Suppressor macrophage (primary cell): ENCODE measurements at regions not wholly inside any gene's neighbourhood (a gene's known extent, or its start where the extent isn't known, plus 50 kb on each side); places are given as distances from the start of the nearest gene placed in this dataset.
"Not testable (repeated sequence)": the region's sequence is repeated elsewhere in the genome, so short reads cannot be mapped to it uniquely, and the experiment has no call there.

Experiments used
- DNase-seq, 4 experiments: peaks; one replicate each; pipeline ENCODE4 v3.0.0-alpha.2; 2020 to 2022

DNA sequence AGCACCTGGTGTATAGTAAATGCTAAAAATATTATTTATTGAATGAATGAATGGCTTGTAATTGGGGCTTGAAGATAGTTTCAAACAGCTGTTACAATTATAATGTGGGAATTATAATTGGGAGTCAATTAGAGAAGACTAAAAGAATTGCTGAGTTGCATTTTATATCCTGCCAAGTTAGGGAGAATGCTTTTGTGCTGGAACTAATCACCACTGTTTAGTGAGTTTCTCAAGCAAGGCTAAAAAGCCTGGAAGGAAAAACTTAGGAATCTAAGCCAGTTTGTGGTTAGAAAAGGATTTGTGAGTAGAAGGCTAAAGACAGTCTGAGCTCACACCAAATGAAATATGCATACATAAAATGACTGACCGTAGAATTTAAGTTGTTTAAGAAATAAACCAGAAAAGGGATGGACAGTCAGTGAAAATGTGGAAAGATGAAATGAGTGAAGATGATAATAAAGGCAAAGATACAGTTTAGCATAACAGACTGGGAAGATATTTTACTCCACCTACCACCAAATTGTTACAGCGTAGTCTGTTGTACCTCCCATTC lies 647.7 kb upstream of the FSHR start:
- no peak for DNase-seq

DNA sequence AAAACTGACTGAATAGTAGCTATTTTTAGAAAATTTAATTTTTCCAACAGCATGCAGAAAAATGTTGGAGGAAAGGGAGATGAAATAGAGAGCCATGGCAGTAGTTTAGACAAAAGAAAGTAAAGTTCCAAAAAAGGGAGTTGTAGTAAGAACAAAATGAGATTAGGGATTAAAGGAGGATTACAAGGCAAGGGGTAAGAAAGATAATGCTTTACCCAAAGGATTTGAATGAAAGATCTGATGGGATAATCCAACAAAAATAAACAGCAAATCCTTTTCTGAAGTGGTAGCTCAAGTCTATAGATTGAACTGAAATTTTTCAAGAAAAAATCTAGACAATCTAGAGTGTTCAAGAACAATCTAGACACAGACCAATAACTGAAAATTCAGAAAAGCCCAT lies 644.3 kb upstream of the FSHR start:
- DNase-seq = no peak

DNA sequence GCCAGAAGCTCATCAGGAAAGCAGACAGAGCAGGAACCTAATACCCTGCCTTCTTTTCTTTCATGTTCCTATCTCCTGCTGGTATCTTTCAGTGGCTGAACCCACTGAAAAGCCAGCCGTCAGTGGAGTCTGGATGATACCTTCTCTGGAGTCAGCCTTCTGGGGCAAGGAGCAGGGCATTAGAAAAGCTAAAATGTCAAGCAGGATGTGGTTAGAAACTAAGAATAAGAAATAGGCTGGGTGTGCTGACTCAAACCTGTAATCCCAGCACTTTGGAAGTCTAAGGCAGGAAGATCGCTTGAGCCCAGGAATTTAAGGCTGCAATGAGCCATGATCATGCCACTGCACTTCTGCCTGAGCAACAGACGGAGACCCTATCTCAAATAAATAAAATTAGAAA lies 642.0 kb upstream of the FSHR start:
- DNase-seq = no peak

DNA sequence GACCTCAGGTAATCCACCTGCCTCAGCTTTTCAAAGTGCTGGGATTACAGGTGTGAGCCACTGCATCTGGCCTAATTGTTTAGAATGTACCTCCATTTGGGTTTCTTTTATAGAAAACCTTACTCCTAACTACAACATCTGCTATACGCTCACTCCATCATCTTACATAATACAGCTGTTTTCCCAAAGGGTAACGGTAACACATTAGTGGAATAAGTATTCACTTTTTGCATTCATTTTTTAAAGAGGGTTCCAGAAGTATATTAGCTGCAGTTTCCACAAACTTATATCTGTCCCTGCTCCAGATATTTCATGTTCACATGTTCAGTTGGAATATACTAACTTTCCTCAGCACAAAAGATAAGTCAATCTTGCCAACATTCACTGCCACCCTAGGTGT lies 640.1 kb upstream of the FSHR start:
- no peak for DNase-seq

DNA sequence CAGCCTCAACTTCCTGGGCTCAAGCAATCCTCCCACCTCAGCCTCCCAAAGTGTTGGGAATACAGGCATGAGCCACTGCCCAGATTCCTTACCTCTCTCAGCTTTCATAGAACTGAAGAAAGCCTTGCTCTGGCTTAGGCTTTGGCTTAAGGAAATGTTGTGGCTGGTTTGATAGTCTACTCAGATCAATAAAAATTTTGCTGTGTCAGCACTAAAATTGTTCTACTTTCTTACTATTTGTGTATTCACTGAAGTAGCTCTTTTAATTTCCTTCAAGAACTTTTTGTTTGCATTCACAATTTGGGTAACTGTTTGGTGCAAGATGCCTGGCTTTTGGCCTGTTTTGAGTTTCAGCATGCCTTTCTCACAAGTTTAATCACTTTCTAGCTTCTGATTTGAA lies 634.0 kb upstream of the FSHR start:
- DNase-seq = no peak

DNA sequence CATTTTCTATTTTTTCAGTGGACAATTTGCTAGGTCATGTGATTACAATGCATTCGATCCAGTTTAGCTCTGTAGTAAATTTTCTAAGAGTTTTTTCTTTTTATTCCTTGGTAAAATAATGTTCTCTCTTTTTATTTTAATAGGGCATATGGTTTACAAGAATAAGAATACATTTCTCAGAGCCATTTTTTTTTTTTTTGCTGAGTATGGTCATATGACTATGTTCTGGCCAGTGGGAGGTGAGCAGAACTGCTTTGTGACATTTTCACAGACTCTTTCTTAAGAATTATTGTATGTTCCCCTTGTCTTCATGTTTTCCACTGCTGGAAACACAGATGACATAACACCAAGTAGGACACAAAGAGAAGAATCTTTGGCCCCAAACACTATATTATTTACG lies 626.6 kb upstream of the FSHR start:
- no peak for DNase-seq

DNA sequence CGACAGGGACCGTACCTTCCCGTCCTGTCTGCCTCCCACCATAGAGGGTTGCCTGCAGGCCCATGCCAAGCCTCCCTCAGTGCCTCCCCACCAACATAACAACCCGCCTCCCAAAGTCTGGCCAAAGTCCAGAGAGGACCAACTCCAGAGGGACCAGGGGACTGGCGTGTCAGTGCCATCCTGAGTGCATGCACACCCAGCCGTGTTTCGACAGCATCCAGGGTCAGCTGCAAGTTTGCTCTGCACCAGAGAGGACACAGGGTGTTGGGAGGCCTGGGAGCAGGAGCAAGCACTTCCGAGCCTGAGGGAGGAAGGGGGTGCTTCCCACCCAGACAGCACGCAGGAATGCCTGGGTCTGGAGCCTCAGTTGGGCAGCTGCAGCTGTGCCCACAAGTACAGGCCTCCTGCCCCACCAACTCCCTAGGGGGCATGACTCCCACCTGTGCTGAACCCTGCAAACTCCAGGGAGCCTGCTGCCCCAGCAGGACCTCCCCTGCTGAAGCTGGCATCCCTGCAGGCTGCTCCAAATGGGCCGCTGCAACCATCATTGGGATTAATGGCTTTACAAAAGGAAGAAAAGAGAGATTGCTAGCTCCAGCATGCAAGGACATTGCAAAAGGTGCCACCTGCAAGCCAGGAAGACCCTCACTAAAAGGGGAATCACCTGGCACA lies 618.1 kb upstream of the FSHR start:
- no peak for DNase-seq

DNA sequence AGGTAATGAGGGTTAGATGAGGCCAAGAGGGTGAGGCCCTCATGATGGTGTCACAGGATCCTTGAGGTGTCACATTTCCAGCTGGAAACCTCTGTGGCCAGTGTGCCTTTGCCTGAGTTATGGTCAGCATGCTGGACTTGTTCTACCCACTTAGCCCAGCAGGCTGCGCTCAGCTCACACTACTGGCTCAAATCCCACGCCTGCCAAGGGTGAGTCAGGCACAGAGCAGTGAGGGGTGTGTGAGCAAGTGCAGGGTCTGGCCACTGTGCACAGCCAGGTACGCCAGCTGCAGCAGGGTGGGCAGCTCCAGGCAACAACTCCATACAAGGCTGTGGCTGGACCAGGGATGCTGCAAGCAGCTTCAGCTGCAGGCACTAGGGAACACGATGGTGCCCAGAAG lies 616.6 kb upstream of the FSHR start:
- DNase-seq = peak; percentile 10 to 31 (median 14)

DNA sequence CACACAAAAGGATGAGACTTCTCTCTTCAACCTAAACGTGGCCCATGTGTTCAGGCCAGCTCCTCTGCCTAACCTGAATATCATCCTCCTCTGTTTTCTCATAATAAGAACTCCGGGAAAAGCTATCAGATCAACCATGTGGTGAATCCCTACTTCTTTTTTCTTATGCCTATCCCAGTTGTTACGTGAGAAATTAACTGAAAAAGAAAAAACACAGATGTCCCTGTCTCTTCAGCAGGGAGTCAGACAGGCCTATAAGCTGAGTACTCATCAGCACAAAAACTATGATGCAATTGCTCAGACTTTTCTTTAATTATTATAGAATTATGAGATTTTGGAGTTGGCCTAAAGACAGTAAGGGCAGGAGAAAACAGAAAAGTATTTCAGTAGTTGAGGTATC lies 613.0 kb upstream of the FSHR start:
- DNase-seq = no peak

DNA sequence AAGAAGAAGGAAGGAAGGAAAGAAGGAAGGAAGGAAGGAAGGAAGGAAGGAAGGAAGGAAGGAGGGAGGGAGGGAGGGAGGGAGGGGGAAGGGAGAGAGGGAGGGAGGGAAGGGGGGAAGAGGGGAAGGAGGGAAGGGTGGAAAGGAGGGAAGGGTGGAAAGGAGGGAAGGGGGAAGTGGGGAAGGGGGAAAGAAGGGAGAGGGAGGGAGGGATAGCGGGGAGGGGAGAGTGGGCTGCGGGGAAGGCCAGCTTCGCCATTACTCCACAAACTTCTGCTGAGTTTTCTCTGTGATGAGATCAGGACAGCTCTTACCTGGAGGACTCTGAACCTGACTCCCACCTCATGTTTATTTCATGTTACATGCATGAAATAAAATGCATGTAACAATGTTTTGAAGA lies 601.5 kb upstream of the FSHR start:
- no peak for DNase-seq

DNA sequence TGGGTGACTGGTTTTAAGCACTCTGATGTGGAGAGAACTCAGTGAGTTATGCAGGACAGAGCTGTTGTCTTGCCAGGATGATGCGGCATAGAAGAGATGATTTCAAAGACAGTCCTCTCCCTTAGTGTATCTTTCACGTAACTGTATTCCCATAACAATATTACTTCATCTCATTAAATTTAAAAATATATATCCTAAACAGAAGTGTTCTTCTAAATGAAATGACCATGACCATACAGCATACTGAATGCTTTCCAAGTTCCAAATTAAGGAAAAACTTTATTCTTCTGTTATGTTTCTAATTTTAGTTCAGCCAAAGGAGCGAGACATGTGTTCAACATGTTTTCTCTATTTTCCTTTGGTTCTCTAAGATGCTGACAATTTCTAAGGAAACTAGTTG lies 600.1 kb upstream of the FSHR start:
- DNase-seq = no peak

DNA sequence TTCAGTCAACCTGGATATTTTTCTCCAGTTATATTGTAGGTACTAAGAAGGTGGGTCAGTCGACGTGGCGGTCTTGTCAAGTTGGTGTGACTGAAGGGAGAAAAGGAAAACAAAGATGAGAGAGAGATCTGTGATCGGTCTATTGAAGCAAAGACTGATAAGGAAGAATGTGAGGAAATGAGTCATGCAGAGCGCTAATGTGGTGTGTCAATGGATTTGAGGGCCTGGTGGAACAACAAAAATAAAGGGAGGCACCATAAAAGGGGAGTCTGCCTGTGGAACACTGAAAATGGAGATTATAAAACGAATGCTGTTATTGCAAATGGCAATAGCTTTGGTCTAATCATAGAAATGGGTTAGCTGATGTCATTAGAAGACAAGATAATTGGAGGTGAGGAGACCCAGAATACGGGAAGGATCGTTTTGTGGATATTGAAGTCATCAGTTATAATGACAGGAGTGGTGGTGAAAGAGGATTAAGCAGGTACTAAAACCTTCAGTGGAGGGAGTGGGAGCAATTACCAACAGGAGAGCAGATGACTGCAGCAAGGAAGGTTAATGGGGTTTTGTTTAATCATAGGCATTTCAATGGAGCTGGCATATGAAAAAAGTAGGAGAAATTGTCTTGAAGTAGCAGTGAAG lies 599.1 kb upstream of the FSHR start:
- no peak for DNase-seq

DNA sequence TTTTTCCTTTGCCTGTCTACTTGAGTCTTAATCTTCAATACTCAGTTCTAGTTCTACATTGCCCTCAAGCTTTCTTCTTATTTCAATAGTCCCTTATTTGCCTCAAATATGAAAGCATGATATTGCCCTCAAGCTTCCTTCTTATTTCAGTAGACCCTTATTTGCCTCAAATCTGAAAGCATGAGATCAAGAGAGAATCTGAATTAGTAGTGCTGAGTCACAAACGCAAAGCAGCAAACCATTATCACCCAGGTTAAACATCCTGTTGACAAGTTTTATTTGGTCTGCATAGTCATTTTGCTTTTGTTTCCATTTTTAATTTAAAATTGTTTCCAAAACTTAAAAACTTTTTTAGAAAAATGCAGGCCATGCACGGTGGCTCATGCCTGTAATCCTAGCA lies 583.3 kb upstream of the FSHR start:
- no peak for DNase-seq

DNA sequence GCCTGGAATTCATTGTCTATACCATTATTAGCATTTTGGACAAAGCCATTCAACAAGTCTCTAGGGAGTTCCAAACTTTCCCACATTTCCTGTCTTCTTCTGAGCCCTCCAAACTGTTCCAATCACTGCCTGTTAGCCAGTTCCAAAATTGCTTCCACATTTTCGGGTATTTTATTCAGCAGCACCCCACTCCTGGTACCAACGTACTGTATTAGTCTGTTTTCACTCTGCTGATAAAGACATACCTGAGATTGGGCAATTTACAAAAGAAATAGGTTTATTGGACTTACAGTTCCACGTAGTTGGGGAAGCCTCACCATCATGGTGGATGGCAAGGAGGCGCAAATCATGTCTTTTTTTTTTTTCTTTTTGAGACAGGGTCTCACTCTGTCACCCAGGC lies 578.6 kb upstream of the FSHR start:
- DNase-seq = not testable (repeated sequence)

DNA sequence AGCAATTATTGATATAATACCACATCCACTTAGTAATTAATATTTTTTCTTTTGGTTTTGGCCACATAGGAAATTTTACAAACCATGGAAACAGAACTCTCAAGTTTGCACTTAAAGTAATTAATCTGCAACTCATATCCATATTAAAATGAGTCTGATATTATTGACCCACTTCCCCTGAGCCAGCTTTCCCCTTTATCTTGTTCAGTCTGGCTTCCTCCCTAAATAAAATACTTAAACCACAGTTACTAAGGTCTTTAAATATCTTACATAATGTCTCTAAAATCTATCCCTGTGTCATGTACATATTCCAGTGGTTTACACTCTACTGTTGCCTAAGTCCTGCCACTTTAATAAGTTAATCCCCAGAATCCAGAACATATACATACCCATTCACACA lies 564.9 kb upstream of the FSHR start:
- no peak for DNase-seq

DNA sequence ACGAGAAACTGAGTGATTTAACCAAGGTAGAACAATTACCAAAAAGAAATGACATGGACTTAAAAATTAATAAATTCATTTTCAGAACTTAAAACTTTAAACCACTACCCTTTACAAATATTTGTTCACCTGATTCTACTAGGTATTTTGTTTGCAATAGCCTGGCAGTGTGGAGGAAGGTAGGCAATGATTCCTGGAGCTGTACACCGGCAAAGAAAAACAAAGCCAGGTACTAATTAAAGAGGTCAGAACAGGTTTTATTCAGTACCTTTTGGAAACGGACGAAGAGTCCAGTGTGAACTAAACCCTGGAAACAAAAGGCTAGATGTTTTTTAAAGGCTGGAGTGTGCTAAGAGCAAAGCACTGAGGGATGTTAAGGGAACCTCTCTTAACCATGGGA lies 561.3 kb upstream of the FSHR start:
- DNase-seq = no peak

DNA sequence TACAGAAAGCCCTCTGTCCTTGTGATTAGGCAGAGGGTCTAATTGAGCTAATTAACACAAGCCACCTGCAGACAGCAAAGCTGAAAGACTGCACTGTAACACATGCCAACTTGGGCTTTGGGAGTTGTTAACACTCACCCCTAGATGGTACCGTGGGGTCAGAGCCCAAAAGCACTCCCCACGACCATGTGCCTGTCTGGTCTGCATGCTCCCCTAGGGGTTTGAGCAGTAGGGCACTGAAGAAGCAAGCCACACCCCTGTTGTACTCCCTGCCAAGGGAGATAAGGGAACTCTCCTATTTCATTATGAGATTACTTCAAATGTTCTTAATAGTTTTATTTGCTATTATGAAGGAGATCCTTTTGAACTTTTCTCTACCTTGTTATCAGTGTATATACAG lies 560.1 kb upstream of the FSHR start:
- DNase-seq = no peak

DNA sequence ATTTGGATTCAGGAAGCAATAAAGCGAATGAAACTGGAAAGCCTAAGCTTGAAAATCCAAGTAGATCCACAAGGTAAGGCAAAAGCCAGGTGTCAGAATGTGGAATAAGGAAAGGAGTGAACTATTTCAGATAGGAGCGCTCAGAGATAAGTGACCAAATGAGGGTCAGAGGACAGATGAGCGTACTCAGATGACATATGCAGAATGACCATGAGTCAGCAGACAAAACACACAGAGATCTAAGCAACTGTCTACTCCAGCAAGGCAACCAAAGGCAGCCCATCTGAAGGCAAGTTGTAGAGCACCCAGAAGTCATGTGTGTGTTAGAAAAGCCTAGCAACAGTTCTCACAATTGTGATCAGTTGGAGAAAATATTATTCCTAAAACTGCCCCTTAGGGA lies 548.4 kb upstream of the FSHR start:
- no peak for DNase-seq

DNA sequence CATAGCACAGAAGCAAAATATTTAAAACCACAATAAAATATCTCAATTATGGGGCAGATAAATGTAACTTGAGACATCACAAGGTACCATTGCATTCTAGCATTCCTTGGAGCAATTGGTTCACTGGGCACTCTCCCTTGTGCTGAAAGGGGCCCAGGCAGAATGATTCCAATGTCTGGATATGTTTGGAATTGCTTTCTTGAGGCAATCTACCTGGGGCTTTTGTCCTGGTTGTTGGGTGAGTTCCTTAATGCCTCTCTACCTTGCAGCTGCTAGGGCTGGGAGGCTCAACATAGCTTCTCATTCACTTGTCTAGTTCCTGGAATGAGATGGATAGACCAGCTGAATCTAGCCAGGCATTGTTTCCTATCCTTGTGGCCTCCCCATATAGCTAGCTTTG lies 539.6 kb upstream of the FSHR start:
- no peak for DNase-seq

DNA sequence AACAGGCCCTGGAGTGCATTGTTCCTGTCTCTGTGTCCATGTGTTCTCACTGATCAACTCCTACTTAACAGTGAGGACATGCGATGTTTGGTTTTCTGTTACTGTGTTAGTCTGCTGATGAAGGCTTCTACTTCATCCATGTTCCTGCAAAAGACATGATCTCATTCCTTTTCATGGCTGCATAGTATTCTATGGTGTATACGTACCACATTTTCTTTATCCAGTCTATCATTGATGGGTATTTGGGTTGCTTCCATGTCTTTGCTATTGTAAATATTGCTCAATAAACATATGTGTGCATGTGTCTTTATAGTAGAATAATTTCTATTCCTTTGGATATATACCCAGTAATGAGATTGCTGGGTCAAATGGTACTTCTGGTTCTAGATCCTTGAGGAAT lies 537.7 kb upstream of the FSHR start:
- DNase-seq = not testable (repeated sequence)

DNA sequence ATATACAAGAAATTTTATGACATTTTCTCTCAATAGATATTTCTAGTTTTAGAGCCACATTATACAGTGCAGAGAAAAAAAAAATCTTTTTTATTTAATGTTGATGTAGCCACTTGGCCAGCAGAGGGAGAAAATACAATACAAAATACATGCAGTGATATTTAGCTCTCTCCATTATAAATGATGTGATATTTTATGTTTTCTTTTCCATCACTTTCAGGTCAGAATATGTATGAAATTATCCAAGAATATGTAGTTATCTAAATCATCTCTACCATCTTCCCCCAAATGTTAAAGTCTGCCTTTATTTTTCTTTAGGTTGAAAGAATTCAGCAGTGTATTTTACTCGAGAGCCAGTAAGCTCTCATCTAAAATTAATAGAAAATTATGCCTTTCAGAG lies 533.6 kb upstream of the FSHR start:
- DNase-seq = peak in 1 of 4 experiments; percentile 6

DNA sequence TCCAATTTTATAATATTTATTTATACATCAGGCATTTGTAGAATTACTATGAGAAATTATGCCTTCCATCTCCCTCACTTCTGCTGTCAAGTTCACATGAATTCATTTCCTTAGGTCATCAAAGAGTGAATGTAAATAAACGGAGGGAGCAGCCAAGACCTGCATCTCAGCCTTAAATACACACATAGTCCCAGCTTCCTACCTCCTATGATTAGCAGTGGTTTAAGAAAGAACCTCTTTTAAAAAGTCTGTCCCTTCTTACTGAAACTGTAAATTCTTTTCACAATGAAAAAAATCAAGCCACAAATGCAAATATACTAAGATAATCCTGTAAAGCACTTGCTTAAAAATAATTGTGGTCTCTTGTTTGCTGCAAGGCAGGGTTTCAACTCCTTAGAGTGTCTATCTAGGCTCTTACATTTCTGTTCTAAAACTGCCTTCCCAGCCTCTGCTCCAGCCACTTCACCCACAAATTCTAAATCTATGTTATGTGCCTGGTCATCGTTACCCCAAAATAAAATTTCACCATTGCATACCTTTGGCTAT lies 532.7 kb upstream of the FSHR start:
- no peak for DNase-seq

DNA sequence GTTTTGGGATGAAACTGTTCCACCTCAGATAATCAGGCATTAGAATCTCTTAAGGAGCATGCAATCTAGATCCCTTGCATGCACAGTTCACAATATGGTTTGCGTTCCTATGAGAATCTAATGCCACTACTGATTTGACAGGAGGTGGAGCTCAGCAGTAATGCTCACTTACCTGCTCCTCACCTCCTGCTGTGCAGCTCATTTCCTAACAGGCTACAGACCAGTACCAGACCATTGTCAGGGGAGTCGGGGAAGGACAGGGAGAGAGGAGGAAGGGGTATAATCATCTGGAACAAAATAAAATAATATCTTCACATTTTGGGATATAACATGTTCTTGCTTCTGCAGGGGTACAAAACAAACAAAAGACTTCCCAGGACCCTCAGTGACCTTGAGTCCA lies 532.0 kb upstream of the FSHR start:
- DNase-seq = no peak

DNA sequence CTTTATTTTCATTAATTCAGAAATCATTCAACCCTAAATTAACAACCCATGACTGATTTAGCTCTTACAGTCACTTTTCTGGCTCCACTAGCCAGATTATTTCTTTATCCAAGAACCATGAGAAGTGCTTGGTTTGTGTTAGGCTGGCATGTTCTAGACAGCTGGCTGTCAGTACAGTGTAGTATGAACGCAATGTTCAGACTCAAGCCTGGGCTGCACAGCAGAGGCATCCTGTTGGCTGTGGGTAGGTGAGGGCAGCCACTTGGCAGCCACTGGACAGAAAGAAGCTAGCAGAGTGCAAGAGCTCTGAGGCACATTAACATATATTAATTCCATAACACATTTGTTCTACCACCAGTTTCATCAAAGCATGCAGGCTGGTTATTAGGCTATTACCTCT lies 522.9 kb upstream of the FSHR start:
- no peak for DNase-seq
